ENCODE measurements at regions not wholly inside any gene's neighbourhood (a gene's known extent, or its start where the extent isn't known, plus 50 kb on each side); places are given as distances from the start of the nearest gene placed in this dataset.
A peak's percentile ranks its signal among the peaks of the same experiment; 100 is the strongest.
"Not testable (repeated sequence)": the region's sequence is repeated elsewhere in the genome, so short reads cannot be mapped to it uniquely, and the experiment has no call there.

DNA sequence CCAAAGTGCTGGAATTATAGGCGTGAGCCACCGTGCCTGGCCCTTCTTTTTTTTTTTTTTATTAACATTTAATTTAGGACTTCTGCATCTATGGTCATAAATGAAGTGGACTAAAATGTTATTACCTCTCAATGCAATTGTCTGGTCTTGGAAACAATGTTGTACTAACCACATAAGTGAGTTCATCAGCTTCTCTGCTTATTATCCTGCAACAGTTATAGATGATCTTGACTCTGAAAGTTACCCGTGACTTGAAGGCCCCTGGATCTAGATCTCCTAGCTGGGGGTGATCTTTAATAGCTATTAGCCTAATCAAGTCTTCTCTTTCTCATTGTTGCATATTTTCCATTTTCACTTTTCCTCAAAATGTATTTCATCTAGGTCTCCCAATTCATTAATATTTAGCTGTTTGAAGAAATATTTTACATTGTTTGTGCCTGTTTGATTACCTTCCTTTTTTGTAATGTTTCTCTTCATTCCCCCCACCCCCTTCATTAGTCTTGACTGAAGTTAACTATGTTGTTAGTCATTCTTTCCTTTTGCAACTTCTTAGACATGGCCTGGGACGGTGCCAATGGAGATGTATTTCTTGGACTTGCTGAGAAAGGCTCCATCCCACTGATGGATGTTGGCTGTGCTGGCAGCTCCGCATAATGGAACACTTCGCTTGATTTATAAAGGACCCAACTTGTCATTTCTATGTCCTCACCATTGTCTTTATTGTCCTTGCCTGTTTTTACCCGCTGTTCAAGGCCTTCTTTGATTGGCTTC is 141.6 kb upstream of the RIOK3 start:
- no peak for DNase-seq

DNA sequence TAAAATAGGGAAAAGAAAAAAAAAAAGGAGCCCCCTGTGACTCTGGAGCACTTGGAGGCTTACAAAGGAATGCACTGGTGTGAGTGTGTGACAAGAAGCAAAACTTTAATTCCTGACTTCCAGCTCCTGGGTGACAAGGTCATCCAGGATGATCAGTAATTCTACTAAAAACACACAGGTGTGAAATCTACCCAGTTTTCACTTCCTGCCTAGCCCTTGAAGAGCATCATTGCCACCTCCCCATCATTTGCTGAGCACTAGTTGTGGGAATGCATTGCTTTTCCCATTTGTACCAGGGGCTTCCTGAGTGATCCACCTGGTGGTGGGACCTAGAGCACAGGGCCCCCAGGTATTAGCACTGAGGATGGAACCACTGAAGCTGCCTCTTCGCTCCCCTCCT is 139.7 kb upstream of the RIOK3 start:
- no peak for DNase-seq

DNA sequence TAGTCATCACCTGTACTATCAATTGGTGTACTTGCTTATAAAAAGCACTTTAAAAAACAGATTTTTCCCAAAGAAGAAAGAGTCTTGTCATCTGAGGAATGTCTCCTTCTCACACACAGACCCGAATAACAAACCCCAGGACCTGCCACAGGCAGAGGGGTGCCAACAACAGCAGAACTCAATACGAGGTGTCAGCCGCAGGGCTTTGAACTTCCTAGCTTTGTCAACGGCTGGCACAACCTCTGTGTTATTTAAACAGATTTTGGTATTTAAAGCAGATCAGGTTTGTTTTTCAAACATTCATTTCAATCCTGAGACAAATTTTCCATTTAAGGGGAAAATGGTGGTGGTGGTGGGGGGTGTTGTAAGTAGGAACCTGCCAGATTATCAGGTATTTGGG is 138.4 kb upstream of the RIOK3 start:
- DNase-seq = no peak

DNA sequence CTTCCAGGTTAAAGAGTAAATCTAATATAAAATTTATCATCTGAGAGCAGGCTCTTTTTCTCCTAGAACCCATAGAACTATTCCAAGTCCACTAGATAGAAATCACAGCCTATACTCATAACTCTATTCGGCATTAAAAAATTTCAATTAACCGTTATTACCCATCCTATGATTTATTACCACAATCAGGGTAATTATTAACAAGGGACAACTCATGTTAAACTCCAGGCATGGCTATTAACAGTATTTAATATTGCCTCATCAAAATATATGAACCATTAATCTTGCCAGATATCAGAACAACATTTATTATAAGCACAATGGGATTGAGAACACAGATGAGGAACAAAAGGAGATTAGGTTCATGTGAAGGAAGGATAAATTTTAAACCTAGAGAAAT is 136.8 kb upstream of the RIOK3 start:
- DNase-seq = no peak

DNA sequence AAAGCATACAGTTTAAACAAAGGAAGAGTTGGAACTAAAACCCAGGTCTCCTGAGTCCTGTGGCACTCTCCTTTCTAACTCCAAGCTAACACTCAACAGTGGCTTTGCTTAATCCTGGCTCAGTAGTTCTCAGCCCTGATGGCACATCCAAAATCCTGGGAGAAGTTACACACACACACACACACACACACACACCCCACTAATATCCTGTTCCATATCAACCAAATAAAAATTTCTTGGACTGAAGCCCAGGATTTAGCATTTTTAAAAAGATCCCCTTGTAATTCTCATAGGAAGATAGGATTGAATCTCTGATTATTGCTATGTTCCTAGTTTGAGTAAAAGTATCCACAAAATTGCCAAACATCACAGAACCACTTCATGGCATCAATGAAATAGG is 136.1 kb upstream of the RIOK3 start:
- no peak for DNase-seq

DNA sequence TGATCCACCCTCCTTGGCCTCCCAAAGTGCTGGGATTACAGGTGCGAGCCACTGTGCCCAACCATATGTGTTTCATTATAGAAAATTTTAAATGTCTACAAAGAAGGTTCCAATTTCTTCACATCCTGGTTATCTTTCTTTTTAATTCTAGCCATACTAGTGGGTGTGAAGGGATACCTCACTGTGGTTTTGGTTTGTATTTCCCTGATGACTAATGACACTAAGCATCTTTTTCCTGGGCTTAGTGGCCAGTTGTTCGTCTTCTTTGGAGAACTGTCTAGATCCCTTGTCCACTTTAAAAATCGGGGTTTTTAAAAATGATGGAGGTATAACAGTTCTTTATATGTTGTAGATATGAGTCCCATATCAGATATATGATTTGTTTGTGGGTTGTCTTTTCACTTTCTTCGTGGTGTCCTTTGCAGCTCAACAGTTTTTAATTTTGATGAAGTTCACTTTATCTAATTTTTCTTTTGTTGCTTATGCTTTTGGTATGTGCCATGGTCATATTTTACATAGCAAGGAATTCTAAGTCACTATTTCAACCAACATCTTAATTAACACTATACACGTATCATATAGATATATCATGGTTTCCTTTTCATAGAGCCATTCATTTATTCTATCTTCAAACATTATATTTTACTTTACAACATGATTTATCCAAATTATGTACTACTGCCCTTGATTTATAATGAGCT is 135.0 kb upstream of the RIOK3 start:
- no peak for DNase-seq

DNA sequence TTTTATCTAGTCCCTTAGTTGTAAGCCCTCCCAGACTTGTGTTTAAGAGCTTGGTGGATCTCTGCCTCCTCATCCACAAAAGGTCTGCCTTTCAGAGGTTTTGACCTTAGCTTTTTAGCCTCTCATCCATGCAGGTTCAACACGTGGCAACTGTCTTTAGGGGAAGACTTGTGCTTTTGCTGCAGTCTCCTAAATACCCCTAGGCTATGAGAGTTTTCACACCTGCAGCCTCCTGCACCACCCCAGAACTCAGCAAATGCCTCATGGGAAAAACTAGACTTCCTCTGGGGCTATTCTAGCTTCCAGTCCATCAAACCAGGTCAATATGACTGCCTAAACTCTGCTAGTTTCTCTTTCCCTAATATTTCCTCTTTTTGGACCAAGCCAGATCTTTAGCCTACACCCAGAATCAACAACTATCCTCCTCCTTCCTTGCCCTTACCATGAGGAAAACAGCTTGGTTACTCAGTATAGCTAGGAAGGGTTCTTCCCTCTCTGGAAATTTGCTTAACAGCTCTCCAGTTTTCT is 132.3 kb upstream of the RIOK3 start:
- DNase-seq = no peak

DNA sequence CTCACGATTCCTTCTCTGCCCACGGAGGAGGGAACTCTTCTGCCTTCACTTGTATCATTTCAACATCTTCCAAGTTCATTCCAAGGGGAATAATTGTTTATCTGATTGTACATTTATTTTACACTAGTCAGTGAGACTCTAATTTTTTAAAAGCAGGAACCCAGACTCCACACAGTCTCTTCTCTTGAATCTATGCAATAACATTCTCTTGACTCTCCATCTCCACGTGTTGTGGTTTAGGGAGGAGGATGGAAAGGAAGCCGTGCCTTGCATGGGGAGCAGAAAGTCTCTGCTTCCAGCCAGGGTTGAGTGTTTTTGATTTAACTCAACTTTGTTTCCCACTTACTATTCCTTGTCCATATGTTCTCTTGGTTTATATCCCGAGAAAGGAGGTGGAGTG is 131.1 kb upstream of the RIOK3 start:
- no peak for DNase-seq

DNA sequence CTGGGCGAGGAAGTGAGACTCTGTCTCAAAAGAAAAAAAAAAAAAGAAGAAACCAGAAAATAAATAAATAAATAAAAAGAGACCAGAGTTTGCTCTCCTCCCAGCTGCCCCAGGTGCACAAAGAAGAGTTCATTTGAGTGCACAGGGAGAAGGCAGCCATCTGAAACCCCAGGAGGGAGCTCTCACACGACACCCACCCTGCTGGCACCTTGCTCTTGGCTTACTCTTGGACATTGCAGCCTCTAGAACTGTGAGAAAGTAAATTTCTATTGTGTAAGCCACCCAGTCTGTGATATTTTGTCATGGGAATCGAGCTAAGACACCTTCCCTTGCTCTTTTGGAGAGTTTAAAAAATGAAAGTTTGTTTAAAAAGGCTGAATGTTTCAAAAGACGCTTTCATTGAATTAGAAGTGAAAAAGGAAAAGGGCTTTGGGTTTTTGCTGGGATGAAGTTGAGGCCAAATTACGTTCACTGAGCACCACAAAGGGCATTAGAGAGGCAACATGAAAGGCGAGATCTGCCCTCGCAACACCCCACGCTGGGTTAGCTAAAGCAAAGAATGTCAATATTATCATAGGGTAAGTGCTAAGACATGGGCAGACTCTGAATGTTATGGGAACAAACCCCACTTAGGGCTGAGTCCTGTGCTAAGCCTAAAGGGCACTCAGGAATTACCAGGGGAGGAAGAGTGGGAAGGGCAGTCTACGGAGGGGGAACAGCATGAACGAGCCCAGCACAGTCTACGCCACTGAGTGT is 128.9 kb upstream of the RIOK3 start:
- DNase-seq = no peak

DNA sequence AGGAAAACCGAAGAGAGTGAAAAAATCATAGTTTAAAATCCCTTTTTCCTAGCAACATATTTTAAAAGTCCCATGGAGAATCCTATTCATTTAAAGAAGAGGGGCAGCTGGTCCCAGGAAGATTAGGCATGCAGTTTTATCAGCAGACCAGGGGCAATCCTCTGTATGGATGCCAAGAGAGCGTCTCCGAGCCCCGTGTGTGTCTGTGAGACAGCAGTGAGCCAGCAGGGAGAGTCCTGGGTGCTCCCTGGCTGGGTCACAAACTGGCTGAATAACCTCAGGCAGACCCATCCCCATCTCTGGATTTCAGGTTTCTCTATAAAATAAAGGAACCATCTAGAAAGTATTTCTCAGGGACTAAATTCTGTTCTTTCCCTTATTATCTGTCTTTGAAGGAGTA is 128.2 kb upstream of the RIOK3 start:
- DNase-seq = no peak

DNA sequence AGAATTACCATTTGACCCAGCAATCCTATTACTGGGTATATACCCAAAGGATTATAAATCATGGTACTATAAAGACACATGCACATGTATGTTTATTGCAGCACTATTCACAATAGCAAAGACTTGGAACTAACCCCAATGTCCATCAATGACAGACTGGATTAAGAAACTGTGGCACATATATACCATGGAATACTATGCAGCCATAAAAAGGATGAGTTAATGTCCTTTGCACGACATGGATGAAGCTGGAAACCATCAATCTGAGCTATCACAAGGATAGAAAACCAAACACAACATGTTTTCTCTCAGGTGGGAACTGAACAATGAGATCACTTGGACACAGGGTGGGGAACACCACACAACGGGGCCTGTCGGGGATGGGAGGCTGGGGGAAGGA is 123.4 kb upstream of the RIOK3 start:
- not testable (repeated sequence) for DNase-seq

DNA sequence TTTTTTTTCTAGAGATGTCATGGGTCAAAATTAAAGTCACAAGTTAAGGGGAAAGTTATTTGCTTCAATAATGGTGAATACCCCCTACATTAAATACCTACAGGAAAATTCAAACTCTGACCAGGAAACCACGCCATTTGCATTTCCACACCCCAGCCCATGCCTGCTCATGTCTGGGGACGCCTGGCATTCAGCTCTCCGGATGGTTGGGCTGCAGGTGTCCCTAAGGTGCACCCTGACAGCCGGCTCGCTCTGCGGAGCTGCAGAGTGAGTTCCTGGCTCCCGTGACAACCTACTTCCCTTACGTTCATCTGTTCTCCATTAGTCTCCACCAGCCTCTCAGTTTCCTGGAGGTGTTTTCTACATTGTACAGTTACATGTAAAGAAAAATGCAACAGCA is 122.7 kb upstream of the RIOK3 start:
- DNase-seq = peak; percentile 68

DNA sequence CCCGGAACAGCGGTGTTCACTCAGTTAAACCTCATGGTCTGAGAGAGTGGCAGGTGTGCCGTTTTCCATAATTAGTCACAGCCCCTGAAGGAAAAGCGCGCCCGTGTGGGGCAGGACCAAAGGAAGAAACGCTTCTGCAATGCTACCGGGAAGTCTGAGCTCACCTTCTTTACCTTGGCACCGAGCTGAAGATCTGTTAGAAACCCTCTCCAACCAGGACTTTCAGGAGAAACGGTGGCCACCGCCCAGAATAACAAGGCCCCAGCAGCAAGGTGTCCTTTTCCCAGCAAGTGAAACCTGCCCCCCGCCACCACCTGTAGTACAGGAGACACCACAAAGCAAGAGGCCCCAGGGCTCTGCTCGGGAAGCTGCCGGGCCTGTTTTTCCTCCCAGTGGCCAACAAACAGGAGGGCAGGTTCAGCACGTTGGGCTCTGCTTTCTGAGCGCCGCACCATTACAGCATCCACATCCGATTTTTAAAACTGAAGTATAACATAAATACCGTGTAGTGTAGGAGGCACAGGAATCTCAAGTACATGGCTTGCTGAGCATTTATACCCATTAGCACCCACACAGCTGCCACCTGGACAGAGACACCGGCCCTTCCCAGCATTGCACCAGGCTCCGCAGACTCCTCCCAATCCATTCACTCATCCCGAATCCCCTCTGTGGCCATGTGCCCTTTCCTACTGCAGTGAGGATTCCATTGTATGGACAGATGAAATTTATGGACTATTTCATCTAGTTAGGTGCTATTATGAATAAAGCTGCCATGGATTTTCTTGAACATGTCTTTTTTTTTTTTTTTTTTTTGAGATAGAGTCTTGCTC is 121.8 kb upstream of the RIOK3 start:
- peak; percentile 80 for DNase-seq

DNA sequence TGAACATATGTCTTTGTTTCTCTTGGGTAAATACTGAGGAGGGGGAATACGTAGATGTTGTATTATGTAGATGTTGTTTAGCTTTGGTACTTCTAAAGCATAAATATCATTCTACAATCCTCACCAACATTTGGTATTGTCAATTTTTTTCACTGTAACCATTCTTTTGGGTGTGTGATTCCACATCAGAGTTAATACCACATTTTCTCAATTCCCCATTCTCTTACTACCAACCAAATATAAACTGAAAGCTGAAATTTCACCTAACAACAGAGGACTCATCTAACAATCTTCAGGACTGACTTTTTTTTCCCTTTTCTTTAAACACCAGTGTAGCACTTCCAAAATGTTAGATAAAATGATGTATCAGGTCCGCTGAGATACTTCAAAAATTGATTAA is 120.7 kb upstream of the RIOK3 start:
- DNase-seq = no peak

DNA sequence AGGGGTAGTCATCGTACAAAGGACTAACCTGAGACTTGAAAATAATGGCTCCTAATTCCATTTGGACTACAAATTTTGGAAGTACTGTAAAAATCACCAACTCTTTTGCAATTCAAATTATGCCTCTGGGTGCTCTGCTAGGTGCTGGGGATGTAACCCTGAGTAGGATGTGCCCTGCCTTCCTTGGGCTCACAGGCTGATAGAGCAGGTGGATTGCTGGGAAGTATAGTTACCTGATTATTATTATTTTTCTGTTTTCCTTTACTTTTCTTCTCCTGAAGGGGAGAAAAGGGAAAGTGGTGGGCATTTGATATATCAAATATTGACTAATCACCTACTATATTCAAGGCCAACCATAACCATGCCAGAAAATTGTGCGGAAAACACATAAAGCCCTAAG is 119.3 kb upstream of the RIOK3 start:
- peak; percentile 64 for DNase-seq

DNA sequence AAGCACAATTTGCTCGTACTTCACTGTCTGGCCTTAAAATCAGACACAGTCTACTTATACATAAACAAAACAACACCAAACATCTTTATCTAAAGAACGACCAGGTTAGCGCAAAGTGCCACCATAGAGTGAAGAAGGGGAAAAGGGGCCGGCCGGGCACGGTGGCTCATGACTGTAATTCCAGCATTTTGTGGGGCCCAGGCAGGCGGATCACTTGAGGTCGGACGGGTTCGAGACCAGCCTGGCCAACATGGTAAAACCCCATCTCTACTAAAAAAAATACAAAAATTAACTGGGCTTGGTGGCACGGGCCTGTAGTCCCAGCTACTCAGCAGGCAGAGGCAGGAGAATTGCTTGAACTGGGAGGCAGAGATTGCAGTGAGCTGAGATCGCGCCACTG is 118.5 kb upstream of the RIOK3 start:
- DNase-seq = no peak

DNA sequence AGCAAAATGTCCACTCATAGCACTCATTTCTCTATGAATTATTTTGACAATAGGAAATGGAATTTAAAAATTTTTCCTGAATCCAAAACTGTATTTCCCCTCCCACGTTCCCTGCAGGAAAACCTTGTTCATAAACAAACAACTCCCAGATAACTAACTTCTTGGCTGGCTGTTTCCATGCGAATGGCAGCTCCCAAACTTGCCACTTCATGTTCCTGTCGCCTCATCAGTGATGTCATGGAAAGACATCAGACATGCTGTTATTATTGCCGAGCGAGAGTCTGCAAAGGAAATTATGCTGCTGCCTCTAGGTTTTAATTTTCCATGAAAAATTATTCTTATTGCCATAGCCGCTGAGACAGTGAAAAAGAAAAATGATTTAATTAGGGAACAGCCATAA is 117.0 kb upstream of the RIOK3 start:
- no peak for DNase-seq

DNA sequence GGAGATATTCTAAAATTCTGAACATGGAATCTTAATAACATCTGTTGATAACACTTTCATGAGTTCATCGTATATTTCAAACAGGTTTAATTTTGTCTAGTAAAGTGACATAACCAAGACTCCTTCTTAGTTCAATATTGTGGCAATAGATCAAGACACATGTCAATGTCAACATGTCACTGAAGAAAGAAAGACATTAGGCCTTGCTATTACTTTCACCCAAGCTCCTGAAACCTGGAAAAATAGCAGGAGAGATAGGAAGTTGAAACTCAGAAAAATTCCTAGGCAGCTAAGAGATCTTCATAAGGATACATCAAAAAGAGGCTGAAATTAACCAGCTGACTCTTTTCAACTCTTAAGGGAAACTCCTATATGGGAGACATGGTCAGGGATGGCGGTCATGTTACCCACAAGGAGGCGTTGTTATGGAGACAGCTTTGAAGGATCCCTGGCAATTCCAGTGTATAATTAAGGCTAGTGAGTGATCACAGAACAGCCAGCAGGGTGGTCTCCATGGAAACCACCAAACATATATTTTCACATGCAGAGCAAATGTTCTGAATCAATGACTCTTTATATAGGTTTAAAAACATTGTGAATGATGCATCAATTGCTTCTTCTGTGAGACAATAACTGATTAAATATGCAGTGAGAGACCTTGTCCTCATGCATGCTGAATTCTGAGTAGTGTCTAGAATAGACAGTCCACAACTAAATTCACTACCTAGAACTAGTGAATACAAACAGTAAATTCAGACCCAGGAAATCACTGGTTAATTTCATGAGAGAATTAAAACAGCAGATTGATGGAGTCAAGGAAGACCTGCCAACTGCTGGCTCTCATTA is 115.3 kb upstream of the RIOK3 start:
- no peak for DNase-seq

DNA sequence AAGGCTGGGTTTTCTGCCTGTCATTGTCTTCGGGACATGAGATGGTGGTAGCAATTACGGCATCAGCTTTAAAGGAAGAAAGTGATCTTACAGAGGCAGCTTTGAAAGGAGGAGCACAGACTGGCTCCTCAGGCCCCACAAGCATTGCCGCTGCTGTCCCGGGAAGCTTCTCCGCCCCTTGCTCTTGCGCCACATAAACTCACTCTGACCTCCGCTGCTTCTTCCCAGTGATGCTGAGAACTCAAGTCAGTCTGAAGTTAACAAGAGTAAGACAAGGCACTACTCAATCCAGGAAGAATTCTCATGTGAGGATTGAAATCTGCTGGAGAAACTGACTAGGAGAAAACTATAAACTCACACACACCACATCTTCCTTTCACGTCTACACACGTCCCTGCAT is 112.4 kb upstream of the RIOK3 start:
- no peak for DNase-seq

DNA sequence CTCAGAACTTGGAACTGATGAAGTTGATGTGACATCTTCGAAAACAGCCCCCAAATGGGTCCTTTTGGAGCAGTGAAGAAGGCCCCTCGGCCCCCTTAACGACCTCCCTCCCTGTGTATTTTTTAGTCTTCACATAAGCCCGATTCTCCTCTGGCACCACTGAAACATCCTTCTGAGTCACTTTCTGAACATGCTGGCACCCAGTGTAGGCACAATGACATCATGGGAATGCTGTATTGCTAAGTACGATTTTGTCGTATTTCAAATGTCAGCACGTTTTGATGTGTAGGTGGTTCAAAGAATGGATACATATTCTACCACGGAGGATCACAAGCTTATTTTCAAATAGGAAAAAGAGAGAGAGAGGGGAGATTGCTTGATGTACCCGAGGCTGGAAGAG is 111.7 kb upstream of the RIOK3 start:
- no peak for DNase-seq

DNA sequence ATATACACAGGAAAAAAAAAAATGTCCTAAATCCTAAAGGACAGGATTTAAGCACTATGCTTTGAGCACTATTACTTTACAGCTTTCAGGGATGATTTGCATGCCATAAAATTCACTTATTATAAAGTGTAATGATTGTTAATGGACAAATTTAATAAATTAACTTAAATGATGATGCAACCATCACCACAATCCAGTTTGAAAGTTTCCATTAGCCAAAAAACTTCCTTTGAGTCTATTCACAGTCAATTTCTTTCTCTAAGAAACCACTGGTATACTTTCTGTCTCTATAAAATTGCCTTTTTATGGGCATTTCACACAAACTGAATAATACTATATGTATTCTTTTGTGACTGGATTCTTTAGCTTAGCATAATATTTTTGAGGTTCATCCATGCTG is 111.1 kb upstream of the RIOK3 start:
- DNase-seq = no peak

DNA sequence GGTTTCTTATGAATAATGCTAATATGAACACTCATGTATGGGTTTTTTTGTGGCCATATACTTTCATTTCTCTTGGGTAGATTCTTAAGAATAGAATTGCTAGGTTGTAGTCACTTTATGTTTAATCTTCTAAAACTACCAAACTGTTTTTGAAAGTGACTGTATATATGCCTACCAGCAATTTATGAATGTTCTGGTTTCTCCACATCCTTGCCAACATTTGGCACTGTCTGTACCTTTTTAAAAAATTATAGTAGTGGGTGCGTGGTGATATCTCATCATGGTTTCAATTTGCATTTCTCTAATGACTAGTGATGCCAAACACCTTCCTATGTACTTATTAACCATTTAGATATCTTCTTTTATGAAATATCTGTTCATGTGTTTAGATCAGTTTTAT is 110.6 kb upstream of the RIOK3 start:
- DNase-seq = no peak
